Fibroblast of peridontal ligament (primary cell): ENCODE measurements at regions not wholly inside any gene's neighbourhood (a gene's known extent, or its start where the extent isn't known, plus 50 kb on each side); places are given as distances from the start of the nearest gene placed in this dataset.
"Not testable (repeated sequence)": the region's sequence is repeated elsewhere in the genome, so short reads cannot be mapped to it uniquely, and the experiment has no call there.

Experiments
- DNase-seq: peaks from one replicate; pipeline ENCODE4 v3.0.0-alpha.2; 2010; ENCODE audit errors: extremely low read depth

- DNase-seq: no peak
Observed at GRCh38 chr10:11667756-11668155, 56.3 kb upstream of the USP6NL start.

DNA sequence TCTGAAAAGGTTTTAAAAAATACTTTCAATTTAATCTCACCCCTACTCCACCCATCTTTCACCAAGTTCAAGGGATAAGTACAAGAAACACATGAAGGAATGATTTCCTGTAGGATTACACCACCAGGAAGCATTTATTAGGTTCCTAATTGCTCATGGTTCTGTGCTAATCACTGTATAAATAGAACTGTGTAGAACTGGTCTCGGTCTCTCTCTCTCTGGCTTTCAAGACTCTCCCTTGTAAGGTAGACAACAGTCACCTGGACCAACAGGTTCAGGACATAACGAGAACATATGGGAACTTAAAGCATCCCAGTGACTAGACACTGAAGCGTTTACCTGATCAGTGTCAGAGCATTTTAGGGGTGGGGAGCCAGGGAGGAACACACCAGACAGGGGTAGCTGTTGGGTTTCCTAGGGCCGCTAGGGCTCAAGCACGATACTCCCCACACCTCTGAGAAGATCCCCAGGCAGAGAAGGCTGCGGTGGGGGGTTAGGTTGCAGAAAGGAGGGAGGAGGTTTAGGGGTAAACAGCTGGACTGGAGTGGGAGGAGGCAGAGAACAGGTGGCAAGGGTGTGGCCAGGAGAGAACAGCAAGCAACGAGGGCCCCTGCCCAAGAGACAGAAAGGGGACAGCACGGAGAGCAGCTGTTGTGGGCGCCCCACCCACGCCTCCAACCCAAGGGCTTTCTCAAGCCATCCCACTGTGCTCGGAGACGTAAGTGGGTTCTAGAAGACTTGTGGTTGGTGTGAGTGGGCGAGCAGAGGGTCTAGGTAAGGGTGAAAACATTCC lies 52.5 kb upstream of the USP6NL start:
- no peak for DNase-seq

GRCh38 chr10:11663126-11663515 lies 51.7 kb upstream of the USP6NL start:
- not testable (repeated sequence) for DNase-seq

- DNase-seq: no peak
Observed at GRCh38 chr10:11661441-11661840, 50.0 kb upstream of the USP6NL start.
